ENCODE measurements at regions not wholly inside any gene's neighbourhood (a gene's known extent, or its start where the extent isn't known, plus 50 kb on each side); places are given as distances from the start of the nearest gene placed in this dataset.
A peak's percentile ranks its signal among the peaks of the same experiment; 100 is the strongest.
"Not testable (repeated sequence)": the region's sequence is repeated elsewhere in the genome, so short reads cannot be mapped to it uniquely, and the experiment has no call there.

GRCh38 chr1:221583465-221583864 lies 158.4 kb downstream of the DUSP10 start:
- ATAC-seq: no peak
- no peak for DNase-seq (ENCODE audit: low spot score)

DNA sequence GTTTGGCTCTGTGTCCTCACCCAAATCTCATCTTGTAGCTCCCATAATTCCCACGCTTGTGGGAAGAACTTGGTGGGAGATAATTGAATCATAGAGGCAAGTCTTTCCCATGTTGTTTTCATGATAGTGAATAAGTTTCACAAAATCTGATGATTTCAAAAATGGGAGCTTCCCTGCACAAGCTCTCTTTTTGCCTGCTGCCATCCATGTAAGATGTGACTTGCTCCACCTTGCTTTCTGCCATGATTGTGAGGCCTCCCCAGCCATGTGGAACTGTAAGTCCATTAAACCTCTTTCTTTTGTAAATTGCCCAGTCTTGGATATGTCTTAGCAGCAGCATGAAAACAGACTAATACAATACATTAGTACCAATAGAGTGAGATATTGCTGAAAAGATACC lies 154.9 kb downstream of the DUSP10 start:
- not testable (repeated sequence) for ATAC-seq; DNase-seq (ENCODE audit: low spot score)

DNA sequence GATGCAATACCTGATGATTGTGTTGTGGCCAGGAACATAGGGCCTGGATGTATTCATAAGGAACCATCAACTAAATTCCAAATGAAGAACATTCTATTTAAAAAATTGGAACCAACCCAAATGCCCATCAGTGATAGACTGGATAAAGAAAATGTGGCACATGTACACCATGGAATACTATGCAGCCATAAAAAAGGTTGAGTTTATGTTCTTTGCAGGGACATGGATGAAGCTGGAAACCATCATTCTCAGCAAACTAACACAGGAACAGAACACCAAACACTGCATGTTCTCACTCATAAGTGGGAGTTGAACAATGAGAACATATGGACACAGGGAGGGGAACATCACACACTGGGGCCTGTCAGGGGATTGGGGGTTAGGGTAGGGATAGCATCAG lies 150.6 kb downstream of the DUSP10 start:
- DNase-seq (ENCODE audit: low spot score); ATAC-seq: not testable (repeated sequence)

- no peak for ATAC-seq
- DNase-seq (ENCODE audit: low spot score): no peak
Measured at GRCh38 chr1:221594576-221594975, 147.3 kb downstream of the DUSP10 start.

DNA sequence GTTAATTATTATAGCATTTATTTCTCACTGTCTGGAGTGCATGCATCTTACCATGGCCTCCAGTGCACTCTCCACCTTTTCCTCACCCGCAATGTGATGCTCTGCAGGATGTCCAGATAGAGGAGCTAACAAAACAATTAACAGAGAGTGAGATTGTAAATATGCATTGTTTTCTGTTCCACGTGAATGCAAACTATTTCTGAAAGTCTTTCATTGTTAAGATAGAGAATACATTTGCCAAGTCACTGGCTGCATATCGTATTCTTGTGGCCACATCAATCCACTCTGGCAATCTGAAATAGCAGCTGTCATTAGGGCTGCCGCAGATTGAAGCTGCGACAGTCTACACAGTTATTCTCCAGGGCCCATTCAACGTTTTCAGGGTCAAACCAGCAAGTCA lies 143.8 kb downstream of the DUSP10 start:
- DNase-seq (ENCODE audit: low spot score) (no peak), ATAC-seq (no peak)

DNA sequence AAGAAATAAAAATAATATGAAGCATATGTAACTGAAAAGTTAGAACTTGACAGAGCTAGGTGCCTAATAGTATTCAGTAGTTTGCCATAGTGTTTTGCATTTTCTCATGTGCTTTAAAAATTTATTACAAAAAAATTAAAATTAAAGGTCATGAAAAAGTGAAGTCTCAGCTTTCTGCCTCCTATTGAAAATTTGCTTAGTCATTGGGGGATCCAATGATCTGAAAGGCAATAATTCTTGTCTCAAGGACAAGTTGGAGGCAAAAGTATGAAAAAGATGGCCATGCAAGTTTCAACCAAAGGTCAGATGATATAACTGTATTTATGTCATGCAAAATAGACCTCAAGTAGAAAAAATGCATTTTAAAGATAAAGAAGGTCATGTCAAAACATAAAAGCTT lies 140.7 kb downstream of the DUSP10 start:
- ATAC-seq (no peak), DNase-seq (ENCODE audit: low spot score) (no peak)

DNA sequence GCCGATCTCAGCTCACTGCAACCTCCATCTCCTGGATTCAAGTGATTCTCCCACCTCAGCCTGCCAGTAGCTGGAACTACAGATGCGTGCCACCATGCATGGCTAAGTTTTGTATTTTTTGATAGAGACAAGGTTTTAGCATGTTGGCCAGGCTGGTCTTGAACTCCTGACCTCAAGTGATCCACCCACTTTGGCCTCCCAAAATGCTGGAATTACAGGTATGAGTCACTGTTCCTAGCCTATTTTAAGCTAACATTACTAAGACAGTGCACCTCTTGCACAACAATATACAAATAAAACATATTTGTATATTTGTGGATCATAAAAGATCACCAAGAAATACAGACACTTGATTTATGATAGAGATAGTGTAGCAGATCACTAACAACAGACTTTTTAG lies 139.1 kb downstream of the DUSP10 start:
- DNase-seq (ENCODE audit: low spot score): no peak
- ATAC-seq: no peak

DNA sequence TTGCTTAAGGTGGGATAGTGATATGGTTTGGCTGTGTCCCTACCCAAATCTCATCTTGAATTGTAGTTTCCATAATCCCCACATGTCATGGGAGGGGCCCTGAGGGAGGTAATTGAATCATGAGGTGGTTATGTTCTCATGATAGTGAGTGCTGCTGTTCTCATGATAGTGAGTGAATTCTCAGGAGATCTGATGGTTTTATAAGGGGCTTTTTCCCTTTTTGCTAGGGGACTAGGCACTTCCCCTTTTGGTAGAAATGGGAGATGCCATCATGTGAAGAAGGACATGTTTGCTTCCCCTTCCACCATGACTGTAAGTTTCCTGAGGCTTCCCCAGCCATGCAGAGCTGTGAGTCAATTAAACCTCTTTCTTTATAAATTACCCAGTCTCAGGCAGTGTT lies 137.5 kb downstream of the DUSP10 start:
- DNase-seq (ENCODE audit: low spot score); ATAC-seq: not testable (repeated sequence)

GRCh38 chr1:221604948-221605347 lies 136.9 kb downstream of the DUSP10 start:
- ATAC-seq (no peak), DNase-seq (ENCODE audit: low spot score) (no peak)

- no peak for ATAC-seq
- no peak for DNase-seq (ENCODE audit: low spot score)
Measured at GRCh38 chr1:221605569-221605968, 136.3 kb downstream of the DUSP10 start.

- ATAC-seq: no peak
- DNase-seq (ENCODE audit: low spot score): no peak
Measured at GRCh38 chr1:221606256-221606655, 135.6 kb downstream of the DUSP10 start.

- DNase-seq (ENCODE audit: low spot score) (no peak), ATAC-seq (no peak)
Measured at GRCh38 chr1:221608835-221609320, 133.0 kb downstream of the DUSP10 start.

DNA sequence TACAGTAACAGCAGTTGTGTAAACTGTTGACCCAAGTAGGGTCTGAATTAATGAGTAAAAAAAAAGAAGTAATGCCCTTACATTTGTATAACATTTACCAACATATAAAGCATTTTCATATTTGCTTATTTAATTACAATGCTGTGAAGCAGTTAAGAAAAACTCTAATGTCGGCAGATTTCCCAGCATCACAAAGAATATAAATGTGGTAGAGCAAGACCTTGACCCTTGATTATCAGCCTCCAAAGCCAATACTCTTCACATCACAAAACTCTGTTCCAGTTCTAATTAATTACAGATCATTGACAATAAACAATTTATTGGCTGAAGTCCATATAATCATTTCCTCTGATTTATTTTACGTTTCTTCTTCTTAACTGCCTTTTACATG lies 130.2 kb downstream of the DUSP10 start:
- DNase-seq (ENCODE audit: low spot score) (no peak), ATAC-seq (no peak)

DNA sequence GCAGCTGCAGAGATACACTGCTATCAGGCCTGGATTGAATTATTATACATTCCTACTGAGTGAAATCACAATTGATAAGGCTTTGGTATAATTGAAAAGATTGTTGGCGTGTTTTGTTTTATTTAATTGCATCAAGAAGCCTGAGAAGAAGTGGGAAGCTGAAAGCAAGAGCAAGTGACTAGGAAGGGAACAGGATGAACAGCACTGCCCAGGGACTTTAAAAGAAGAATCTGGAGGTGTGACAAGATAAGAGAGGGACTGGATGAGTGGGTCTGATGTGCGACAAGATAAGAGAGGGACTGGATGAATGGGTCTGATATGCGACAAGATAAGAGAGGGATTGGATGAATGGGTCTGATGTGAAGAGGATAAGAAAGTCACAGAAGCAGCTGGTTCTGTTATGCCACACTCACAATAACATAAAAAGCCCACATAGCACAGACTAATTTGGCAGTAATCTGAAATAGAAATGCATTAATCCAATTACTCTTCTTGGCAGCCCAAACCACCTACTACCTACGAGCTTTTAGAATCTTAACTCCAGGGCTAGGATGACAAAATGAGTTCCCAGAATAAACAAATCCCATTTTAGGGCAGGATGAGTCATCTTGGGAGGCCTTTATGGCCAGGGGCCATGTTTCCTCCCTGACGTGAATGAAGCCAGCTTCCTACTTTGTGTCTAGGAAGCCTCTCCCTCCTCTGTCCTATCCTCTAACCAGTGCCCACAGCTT lies 129.7 kb downstream of the DUSP10 start:
- DNase-seq (ENCODE audit: low spot score) (no peak), ATAC-seq (peak; percentile 43)

DNA sequence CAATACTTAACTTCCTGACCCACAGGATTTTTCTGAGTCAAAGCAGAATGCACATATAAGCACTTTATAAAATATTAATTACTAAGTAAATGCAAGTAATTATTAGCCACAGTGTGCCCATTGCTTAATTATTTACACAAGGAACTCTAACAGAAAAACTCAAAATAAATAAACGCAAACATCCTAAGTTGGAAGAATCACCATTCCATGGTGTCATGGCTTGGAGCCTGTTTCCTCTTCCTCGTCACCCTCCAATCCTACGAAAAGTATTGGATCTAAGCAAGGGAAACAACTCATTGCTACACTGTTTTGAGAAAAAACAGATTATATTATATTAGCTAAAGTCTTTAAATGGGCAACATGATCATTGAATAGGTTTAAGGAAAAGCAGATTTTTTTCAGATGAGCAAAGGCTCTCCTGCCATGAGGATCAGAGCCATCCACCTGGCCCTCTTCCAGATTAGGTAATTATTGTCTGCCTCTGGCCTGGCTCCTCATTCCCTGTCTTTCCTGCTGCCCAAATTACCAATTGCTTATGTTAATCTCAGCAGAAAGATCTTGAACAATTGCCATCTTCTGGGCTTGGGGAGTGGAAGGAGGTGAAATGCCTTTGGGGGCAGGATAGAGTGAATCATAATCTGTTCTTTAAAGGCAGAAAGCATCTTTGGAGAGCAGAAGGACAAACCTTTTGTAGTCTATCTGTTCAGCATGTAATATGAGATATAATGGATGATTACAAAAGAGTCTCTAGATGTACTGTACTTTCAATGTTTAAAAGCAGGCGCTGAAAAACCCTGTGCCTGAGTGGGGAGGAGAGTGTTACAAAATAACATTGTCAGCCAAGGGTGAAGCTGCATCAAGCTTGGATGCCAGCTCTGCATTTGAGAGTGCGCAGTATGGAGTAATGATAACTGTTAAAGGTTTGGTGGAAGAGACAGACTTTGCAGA lies 121.2 kb downstream of the DUSP10 start:
- DNase-seq (ENCODE audit: low spot score): peak; percentile 79
- ATAC-seq: peak; percentile 84

- DNase-seq (ENCODE audit: low spot score): no peak
- peak; percentile 45 for ATAC-seq
Measured at GRCh38 chr1:221621683-221622082, 120.2 kb downstream of the DUSP10 start.

DNA sequence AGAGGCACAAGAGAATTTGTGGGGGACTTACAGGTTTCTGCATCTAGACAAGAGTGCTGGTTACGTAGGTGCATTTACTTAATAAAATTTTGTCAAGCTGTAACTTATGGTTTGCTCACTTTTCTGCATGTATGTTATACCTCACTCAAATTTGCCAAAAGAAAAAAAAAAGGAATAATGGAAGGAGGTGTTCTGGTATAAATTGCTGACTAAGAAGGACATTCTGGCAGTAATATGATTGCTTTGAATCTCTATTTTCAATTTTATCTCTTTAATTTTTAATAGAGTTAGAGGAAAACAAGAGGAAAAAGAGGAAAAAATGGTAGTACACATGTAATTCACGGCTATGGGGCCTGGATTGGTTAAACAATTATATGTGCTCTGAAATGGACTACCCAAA lies 119.5 kb downstream of the DUSP10 start:
- DNase-seq (ENCODE audit: low spot score) (no peak), ATAC-seq (no peak)

GRCh38 chr1:221625026-221625425 lies 116.9 kb downstream of the DUSP10 start:
- ATAC-seq (no peak), DNase-seq (ENCODE audit: low spot score) (no peak)

DNA sequence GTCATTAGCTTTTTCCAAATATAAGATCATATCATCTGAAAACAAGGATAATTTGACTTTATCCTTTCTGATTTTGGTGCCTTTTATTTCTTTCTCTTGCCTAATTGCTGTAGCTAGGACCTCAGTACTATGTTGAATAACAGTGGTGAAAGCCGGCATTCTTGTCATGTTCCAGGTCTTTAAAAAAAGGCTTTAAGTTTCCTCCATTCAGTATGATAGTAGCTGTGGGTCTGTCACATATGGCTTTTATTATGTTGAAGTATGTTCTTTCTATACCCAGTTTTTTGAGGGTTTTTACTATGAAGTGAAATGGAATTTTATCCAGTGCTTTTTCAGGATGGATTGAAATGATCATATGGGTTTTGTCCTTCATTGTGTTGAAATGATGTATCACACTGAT lies 115.8 kb downstream of the DUSP10 start:
- ATAC-seq (no peak), DNase-seq (ENCODE audit: low spot score) (no peak)

- DNase-seq (ENCODE audit: low spot score) (no peak), ATAC-seq (no peak)
Measured at GRCh38 chr1:221630236-221630635, 111.7 kb downstream of the DUSP10 start.

DNA sequence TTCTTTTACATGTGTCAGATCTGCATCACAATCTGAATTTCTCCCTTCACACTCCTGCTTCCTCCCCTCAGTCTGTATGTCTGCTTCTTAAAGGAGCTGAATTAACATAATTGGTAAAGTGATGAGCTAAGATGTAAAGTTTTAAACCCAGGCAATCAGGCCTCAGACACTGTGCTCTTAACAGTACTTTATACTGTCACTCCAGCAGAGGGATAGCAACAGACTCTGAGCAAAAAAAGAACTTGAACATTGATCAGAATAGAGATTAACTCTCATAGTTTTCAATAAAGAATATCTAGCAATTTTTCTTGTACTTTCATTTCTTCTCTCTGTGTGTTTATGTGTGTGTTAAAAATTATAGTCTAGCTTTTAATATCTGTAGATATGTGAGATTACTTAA lies 110.3 kb downstream of the DUSP10 start:
- no peak for ATAC-seq
- DNase-seq (ENCODE audit: low spot score): no peak

GRCh38 chr1:221632072-221632471 lies 109.8 kb downstream of the DUSP10 start:
- no peak for DNase-seq (ENCODE audit: low spot score)
- no peak for ATAC-seq

Measured in left lobe of liver (tissue), 2 donors.